Stimulated activated CD8-positive, alpha-beta memory T cell treated with anti-CD3 and anti-CD28 coated beads, Interleukin-15, amount 100 ng/mL, for 4 hours (primary cell): ENCODE measurements at regions not wholly inside any gene's neighbourhood (a gene's known extent, or its start where the extent isn't known, plus 50 kb on each side); places are given as distances from the start of the nearest gene placed in this dataset.
"Not testable (repeated sequence)": the region's sequence is repeated elsewhere in the genome, so short reads cannot be mapped to it uniquely, and the experiment has no call there.

Source experiments
- DNase-seq, 2 donors: peaks; one replicate each; pipeline ENCODE4 v3.0.0-alpha.2; 2020; ENCODE audit warnings: low read depth in 2 of 2

DNA sequence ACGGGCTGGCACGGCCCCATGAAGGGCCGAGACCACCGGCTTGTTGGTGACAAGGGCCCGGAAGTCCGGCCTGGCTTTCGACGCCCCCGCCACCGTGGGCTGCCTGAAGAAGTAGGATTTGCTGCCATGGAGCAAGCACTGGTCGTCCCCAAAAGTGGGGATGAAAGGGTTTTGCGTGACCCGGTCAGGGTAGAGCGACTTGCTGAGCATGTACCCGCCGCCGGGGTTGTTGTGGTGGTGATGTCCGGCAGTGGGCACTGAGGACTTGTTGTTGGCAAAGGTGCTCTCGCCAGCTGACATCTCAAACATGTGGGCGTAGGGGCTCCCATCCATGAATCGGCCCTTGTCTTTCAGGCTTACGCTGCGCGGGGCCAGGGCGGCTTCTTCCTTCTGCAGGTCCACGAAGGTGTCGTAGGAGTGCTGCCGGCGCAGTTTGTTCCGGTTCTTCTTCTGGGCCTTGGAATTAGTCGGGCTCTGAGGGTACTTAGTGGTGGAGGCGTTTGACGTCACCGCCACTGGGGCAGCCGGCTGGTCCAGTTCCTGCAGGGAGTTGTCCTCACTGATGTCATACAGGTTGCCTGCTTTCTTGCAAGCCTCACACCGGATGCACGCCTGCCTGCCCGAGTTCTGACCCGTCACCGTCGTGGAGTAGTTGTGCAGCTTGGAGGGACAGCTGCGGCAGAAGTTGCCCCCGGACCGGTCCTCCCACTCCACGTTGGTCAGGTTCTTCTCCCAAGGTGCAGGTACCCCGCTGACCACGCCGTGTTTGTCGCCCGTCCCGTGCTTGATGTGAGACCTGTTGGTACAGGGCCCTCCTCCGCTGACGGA is 366.6 kb downstream of the EMP1 start:
- DNase-seq = no peak

DNA sequence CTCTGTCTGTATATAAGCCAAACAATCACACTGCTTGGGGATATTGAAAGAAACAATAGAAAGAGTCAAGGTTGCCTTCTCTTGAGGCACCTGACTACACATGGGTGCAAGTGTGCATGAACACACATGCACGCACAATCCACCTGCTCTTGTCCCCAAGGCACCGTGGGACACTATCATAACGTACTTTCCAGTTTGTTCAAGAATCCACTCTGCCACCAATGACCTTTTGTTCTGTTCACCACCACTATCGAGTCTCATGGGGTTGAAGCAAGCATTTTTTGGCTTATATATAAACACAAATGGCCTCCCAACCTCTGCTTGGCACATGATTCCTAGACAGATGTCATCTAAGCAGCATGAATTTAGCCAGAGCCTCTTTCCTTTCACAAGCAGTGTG is 365.4 kb downstream of the EMP1 start:
- DNase-seq = no peak

DNA sequence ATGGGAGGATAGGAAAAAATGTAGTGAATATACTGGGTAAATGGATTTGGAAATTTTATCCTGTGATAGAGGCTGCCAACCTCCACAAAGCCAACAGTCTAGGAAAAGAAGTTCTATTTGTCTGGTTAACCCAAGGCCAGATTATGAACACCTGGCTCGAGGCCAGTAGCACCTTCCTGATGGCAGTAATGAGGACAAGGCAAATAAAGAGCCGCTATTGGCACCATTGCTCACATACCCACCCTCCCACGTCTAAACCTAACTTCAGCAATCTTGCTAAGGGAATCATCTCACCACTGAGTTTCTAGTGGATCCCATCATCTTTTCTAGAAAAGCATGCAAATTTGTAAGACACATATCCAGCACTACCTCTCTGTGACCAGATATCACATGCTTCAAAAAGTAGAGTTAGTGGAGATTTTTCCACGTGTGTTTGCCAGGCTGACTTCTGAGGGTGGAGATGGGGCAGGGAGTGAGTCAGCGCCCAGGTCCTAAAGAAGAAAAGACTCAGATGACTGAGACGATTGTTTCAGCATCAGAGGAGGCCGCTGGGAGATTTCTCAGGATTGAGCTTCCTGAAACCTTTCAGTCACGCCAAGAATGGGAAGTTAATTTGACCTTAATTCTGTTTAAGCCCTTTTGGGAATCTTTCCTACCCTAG is 362.9 kb downstream of the EMP1 start:
- no peak for DNase-seq

DNA sequence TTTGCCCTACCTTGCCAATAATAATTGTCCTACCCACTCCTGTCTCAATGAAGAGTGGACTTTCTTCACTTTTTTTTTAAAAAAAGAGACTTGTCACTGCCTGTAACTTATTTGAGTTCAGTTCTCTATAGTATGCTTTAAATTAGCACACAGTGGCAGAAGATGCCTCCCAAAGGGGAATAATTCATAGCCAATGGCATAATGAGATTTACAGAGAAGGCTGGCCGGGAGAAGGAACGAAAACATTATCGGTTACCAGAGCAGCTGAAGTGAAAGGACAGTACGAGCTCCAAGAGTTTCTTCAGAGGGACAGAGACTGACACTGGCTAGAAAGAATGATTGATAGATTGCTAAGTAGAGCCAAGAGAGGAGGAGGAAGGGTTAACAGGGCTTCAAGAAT is 356.3 kb downstream of the EMP1 start:
- DNase-seq = no peak

DNA sequence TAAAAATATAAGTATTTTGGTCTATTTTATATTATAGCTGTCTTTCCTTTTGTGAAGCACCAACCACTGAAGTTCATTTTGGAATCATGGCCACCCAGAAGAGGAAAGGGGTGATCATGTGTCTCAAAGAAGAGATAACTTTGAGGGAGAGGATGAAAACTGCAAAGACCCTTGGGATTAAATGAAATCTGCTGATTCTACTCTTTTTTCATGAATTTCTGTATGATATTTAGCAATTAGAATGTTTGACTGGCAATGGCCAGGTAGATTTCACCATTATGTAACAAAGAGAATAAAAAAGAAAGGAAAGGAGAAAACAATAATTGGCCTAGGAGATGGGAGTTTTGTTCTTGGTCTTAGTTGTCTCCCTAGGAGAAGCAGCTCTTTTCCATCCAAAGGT is 350.8 kb downstream of the EMP1 start:
- DNase-seq = no peak

DNA sequence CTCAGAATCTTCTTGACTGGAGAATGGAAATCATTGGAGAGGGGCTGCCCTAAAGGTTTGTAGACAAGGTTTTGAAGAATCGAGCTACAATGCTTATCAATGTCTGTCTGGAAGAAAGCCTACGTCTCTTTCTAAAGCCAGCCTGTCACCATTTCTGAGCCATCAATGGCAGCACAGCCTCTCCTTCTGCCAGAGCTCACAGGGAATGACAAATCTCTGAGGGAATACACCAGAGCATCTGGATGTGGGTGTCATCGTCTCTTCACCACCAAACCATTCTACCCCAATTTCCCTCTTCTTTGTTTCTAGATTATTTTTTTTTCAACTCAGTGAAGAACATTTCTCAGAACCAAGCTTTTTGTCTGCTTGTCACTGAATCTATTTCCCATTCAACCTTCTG is 349.7 kb downstream of the EMP1 start:
- no peak for DNase-seq

DNA sequence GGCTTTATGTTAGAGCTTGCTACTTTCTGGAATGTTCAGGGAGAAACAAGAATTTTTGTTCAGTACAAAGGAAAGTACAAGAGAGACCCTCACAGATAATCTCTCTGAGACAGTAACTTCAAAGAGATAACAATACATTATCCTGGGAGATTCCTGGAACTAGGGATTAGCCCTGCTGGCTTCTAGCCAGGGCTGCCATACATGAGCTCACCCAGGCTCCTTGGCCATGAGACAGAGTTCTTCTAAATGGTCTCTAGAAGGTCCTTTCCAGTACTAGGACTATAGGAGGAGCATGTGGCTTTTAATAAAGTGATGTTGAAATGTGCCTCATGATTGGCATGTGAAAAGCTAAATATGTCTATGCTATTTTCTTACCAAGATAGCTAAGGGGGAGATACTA is 342.5 kb downstream of the EMP1 start:
- DNase-seq = no peak

DNA sequence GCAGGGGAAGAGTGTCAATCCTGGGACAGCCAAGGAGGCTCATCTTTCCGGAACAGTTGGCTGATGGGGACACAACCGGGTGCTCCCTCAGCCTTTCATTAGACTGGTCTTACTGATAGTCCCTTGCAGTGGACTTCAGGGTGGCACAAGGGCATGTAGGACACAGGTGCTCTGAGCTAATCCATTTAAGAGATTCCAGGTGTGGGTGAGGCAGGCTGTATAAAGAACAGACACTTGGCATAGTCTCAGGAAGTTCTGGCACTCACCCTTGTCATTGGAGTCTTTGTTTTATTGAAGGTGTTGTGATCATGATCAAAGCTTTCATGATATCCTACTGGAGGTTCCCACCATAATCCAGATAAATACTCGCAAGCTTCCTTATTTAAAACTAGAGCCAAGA is 341.6 kb downstream of the EMP1 start:
- DNase-seq = no peak

DNA sequence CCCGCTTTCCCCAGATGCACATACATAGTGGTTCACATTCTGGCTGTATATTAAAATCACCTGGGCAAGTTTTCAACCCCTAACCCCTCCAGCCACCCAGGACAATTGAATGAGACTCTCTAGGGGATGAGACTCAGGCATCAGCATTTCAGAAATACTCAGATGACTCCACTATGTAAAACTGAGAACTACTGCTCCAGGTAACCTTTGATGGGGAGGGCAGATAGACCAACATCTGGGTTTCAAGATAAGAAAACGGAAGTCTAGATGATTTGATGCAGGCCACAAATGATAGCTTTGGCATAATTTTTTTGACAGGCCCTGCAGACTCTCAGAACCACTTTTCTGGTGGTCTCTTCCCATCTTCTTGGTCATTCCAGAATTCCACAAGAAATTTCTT is 341.1 kb downstream of the EMP1 start:
- DNase-seq = no peak

DNA sequence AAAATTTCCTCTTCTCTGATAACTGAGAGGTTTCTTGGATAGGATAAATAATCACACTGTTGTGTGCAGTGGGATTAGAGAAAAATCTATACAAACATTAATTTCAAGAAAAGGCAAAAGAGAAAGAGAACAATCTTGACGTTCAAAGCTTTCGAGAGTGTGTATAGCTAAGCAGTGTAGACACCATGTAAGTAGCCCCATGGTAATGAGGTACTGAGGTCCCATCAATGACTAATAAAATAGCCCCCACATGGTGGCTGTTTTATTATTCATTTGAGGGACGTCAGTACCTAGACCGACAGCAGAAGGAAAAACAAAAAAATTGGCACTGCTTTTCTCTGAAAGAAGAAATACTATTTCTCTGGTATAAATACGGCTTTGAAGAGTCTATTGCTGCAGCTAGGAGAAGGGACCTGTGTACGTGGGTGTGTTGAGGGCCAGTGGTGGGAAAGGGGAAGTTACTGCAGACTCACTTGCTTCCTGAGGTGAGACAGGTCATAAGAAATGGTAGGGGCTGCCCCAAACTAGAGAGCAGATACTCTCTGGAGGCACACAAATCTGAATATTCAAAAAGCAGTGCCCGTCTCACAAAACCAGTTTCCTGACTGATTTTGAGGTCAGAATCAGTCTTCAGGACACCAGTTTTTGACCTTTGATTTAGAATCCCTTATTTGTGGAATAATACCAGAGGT is 339.8 kb downstream of the EMP1 start:
- no peak for DNase-seq

DNA sequence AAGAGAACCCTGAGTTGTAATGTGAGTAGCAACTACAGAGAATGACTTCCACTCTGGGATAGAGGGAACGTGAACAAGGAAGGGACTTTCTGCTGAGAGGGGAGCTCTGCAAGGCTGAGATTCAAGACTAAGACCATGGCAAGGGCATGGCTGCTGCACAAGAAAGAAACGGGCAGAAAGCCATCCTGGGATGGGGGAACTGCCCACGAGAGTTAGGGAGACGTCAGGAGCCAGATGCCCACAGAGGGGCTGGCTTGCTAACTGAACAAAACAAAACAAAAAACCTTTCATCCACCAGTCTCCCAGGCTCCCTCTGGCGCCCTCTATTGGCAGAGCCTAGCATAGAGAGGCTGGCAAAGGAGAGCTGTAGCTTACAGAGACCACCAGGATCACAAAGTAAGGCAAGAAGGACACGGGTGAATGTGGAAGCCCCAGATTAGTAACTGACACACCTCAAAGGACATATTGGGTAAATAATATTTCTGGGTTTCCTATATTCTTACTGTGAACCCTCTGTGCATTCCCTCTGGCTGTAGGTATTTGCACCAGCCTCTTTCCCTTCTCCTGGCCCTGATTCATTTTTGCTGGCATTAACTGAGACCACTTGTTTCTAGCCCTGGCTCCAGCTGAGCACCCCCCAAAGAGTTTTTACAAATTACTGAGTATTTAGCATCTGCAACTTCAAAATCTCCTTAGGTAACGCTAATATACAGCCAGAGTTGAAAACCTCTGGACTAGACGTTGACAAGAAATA is 338.3 kb downstream of the EMP1 start:
- DNase-seq = no peak

DNA sequence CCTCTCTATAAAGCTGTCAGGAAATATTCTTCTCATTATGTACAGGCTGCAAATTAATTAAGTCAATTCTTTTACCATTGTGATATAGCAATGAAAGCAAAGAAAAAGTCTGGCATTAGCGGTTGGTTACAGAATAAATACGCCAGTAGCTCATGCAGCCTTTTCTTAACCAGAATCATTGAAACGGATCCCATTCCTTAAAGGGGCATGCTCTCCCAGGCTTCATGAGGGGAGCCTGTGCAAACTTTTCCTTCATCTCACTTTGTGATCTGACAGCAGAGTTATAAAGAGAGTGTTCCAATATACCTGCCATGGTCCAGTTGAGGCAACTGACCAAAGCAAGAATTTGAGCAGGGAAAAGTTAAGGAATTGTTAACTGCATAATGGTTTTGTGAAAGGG is 337.7 kb downstream of the EMP1 start:
- DNase-seq = no peak

DNA sequence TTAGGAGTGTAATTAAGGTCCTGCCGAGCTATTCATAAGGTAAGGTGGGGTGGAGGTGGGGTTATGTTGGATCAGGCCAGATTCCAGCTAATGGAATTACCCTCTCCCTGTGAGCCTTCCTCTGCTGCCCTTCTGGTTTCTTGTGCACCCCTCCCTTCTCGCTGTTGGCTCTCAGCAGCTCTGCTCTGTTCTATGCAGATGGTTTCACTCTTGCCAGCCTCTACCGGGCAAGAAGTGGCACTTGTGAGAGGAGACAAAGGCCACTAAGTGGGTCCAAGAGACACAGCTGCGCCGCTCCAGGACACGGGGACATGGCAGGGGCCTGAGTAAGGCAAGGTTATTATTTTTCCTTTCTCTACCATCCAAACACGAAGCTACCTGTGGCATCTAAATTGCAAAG is 334.4 kb downstream of the EMP1 start:
- no peak for DNase-seq

DNA sequence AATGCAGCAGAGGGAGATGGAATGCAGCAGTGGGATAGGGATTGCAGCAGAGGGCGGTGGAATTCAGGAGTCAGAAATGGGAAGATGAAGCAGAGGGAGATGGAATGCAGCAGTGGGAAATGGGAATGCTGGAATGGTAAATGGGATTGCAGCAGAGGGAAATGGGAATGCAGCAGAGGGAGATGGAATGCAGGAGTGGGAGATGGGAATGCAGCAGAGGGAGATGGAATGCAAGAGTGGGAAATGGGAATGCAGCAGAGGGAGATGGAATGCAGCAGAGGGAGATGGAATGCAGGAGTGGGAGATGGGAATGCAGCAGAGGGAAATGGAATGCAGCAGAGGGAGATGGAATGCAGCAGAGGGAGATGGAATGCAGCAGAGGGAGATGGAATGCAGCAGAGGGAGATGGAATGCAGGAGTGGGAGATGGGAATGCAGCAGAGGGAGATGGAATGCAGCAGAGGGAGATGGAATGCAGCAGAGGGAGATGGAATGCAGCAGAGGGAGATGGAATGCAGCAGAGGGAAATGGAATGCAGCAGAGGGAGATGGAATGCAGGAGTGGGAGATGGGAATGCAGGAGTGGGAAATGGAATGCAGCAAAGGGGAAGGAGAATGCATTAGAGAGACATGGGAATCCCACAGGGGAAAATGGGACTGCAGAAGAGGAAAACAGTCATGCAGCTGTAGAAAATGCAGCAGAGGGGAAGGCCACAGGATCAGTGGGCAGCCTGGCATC is 329.8 kb downstream of the EMP1 start:
- not testable (repeated sequence) for DNase-seq

DNA sequence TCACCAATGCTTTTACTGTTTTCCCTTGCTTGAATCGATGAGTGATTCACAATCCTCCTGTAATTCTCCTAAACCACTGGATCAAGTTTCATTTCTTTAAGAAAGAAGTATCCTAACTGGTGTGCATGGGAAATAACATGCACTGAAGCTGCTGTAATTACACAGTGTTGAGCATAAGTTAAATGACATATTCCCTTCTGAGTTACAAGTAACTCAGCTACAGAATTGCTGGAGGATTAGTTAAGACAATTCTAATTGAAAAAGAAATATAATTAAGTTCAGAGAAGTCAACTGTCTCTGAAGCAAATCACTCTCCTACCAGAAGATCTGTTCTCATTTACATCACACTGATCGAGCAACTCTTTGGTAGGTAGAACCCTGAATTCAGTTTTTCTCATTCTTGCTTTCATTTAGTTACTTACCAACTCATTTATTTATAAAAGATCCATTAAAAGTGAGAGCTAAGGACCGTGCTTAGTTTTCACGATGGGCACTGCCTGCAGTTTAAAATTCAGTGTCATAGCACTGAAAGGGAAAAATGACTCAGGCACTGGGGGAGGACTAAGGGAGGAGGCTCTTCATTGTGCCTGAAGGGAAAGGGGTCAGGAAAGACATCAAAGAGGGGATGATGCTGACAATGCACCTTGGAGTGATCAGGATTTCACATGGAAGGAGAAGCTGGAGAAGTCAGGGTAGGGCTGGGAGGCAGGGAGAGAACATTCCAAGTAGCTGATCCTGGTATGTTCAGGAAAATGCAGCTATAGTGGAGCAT is 327.2 kb downstream of the EMP1 start:
- no peak for DNase-seq

DNA sequence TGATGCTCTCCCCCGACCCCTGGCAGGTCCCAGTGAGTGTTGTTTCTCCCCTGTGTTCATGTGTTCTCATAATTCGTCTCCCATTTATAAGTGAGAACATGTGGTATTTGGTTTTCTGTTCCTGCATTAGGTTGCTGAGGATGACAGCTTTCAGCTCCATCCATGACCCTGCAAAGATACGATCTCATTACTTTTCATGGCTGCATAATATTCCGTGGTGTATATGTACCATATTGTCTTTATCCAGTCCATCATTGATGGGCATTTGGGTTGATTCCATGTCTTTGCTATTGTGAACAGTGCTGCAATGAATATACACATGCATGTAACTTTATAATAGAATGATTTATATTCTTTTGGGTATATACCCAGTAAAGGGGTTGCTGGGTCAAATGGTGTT is 321.5 kb downstream of the EMP1 start:
- DNase-seq = not testable (repeated sequence)

DNA sequence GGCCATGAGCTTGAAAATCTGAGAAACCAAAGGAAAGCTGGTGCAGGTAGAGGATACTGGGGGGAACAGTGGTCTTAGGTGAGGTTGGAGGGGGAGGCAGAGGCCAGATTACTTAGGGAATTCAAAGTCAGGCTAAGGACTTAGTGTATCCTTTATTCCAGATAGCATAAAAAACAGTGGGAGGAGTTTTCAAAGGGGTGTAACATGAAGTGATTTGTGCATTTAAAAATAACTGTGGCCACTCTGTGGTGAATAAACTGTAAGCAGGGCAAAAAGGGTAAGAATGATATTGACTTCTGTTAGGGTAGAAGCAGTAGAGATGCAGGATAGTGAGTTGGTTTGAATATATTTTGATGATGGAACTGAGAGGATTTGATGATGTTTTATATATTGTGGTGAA is 313.2 kb downstream of the EMP1 start:
- DNase-seq = no peak

DNA sequence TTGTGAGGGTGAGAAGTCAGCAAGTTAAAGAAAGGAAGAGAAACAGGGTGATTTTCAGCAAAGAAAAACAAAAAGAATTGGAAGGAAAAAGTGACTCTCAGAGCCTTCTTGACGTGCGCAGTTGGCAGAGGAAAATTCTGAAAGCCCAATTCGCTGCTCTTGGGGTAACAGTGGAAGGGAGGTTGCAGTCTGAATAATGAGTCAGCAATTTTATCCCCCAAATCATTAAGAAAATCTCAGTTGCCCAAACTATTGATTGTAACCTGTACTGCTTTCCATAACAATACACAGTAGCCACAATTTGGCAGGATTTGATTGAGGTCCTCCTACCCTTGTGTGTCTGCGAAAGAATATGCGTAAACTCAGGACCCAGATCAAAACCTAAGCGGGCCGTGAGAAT is 309.1 kb downstream of the EMP1 start:
- no peak for DNase-seq

DNA sequence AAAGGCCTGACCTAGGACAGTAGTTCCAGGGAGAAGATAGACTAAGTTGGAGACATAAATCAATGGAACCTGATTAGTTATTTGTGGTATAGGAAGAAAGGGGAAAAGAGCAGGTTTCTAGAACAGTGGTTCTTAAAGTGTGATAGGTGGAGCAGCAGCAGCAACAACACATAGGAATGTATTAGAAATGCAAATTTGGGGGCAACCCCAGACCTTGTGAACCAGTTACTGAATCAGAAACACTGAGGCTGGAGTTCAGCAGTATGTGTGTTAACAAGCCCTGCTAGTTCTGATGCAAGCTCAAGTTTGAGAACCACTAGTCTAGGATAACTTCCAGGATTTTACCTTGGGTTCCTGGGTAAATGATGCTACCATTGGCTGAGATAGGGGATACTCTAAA is 308.7 kb downstream of the EMP1 start:
- no peak for DNase-seq

DNA sequence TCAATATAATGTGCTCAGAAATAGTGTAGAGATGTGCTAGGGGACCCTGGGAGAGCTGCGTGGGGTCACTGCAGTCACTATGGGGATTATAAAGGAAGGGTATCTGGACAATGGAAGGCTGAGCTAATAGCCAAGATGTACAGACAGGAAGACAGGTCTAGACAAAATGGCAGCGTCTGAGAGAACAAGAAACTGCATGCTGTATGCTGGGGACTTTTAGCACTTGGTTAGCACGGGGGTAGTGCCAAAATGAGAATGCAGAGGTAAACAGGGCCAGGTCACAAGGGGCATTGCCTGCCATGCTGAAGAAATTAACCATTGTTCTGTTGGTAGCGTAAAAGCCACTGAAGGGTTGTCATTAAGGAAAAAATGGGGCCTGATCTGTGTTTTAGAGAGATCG is 308.2 kb downstream of the EMP1 start:
- no peak for DNase-seq

DNA sequence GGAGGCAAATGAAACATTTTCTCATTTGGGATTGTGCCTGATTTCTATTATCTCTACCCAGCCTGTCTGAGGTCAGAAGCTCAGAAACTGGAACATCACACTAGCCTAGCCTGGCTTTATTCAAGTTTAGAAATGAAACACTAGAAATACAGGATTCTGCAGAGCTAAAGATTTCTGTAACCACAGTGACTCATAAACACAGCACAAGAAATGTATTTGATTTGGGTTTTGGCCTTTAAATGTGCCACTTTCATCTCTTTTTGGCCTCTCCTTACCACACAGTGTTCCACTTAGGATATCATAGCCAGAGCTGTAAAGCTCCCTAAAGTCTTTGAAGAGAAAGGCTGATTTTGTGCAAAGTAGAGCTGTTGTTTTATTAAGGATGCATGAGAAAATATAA is 307.5 kb downstream of the EMP1 start:
- no peak for DNase-seq
